ENCODE measurements at regions not wholly inside any gene's neighbourhood (a gene's known extent, or its start where the extent isn't known, plus 50 kb on each side); places are given as distances from the start of the nearest gene placed in this dataset.

- peak overlapping the region; percentile 74; the same call in 1 of the 2 replicates for H3K27ac ChIP-seq
- TF ChIP-seq CTCF (conservative IDR thresholded peaks at IDR 0.05) (no peak), ZFX (IDR thresholded peaks at IDR 0.05) (peak; percentile 59)
Observed at GRCh38 chr18:10234912-10235660, 219.3 kb upstream of the APCDD1 start.

GRCh38 chr18:10235661-10235952 is 218.8 kb upstream of the APCDD1 start:
- H3K27ac ChIP-seq, result peak overlapping the region; percentile 74; the same call in 1 of the 2 replicates

GRCh38 chr18:10239103-10239502 is 215.3 kb upstream of the APCDD1 start:
- TF ChIP-seq CTCF (conservative IDR thresholded peaks at IDR 0.05), result no peak
- TF ChIP-seq ZFX (IDR thresholded peaks at IDR 0.05), result no peak
- no peak overlapping the region for H3K27ac ChIP-seq

More at GRCh38 chr18:10235661-10235952, 218.8 kb upstream of the APCDD1 start:
- TF ChIP-seq ZFX (IDR thresholded peaks at IDR 0.05) (no peak), CTCF (conservative IDR thresholded peaks at IDR 0.05) (no peak)

GRCh38 chr18:10239991-10240634 is 214.3 kb upstream of the APCDD1 start:
- TF ChIP-seq CTCF (conservative IDR thresholded peaks at IDR 0.05) (no peak), ZFX (IDR thresholded peaks at IDR 0.05) (no peak)
- H3K27ac ChIP-seq, result no peak overlapping the region

GRCh38 chr18:10240973-10241372 is 213.5 kb upstream of the APCDD1 start:
- no peak overlapping the region for H3K27ac ChIP-seq
- TF ChIP-seq CTCF (conservative IDR thresholded peaks at IDR 0.05) (no peak), ZFX (IDR thresholded peaks at IDR 0.05) (no peak)

- TF ChIP-seq CTCF (conservative IDR thresholded peaks at IDR 0.05), result no peak
- TF ChIP-seq ZFX (IDR thresholded peaks at IDR 0.05), result no peak
- no peak overlapping the region for H3K27ac ChIP-seq
Observed at GRCh38 chr18:10241579-10241978, 212.9 kb upstream of the APCDD1 start.

- no peak for TF ChIP-seq CTCF (conservative IDR thresholded peaks at IDR 0.05)
- TF ChIP-seq ZFX (IDR thresholded peaks at IDR 0.05), result no peak
- H3K27ac ChIP-seq, result no peak overlapping the region; the same call in 1 of the 2 replicates
Observed at GRCh38 chr18:10242936-10243680, 211.3 kb upstream of the APCDD1 start.
